ENCODE measurements at regions not wholly inside any gene's neighbourhood (a gene's known extent, or its start where the extent isn't known, plus 50 kb on each side); places are given as distances from the start of the nearest gene placed in this dataset.

- Histone ChIP-seq H4K8ac (replicated peaks; ENCODE audit: insufficient read length, low read depth, low read length) (no peak overlapping the region), H3K27me3 (ENCODE audit: insufficient read depth, low read length) (no peaks in the 10 kb centered on the region), H3K4ac (ENCODE audit: low read depth, low read length) (no peak overlapping the region), H2BK12ac (ENCODE audit: insufficient read length, low read depth, low read length) (no peak overlapping the region), H2AK5ac (ENCODE audit: insufficient read length, low read length) (no peak overlapping the region), H3K14ac (ENCODE audit: insufficient read depth, low read length) (no peak overlapping the region), H3K79me1 (ENCODE audit: insufficient read depth, low read depth, low read length, poor library complexity, severe bottlenecking) (no peaks in the 10 kb centered on the region), H3K27ac (ENCODE audit: insufficient read length, low read depth, low read length) (no peak overlapping the region), H3T11ph (ENCODE audit: low read length) (no peak overlapping the region), H3K56ac (ENCODE audit: insufficient read length, low read depth, low read length) (no peak overlapping the region), H3K23me2 (ENCODE audit: insufficient read length, low read depth, low read length, poor library complexity, severe bottlenecking) (no peaks in the 10 kb centered on the region), H3K23ac (ENCODE audit: insufficient read length, low read depth, low read length) (no peak overlapping the region), H2BK5ac (ENCODE audit: insufficient read length, low read length) (no peak overlapping the region), H2BK15ac (ENCODE audit: low read depth, low read length) (no peak overlapping the region), H3K9ac (ENCODE audit: extremely low read depth, insufficient read length, low read length) (no peak overlapping the region), H2BK120ac (ENCODE audit: low read depth, low read length, poor library complexity, severe bottlenecking) (no peak overlapping the region), H3K18ac (ENCODE audit: insufficient read length, low read depth, low read length) (no peak overlapping the region), H4K5ac (ENCODE audit: insufficient read length, low read depth, low read length) (no peak overlapping the region), H2BK20ac (ENCODE audit: low read depth, low read length, poor library complexity, severe bottlenecking) (no peak overlapping the region), H3K4me1 (ENCODE audit: insufficient read depth, low read length) (peaks cover 8% of the 10 kb centered on the region; the same call in 1 of the 2 replicates), H3K79me2 (ENCODE audit: insufficient read depth, low read length) (no peaks in the 10 kb centered on the region), H2AFZ (ENCODE audit: low read length) (no peak overlapping the region), H3K4me2 (ENCODE audit: insufficient read depth, insufficient read length, low read length) (no peak overlapping the region), H3K9me3 (ENCODE audit: control insufficient read depth, low read depth, low read length) (no peaks in the 10 kb centered on the region), H4K91ac (ENCODE audit: insufficient read length, low read depth, low read length) (no peak overlapping the region), H4K20me1 (ENCODE audit: control insufficient read depth, insufficient read depth, insufficient read length) (no peaks in the 10 kb centered on the region)
- no peak overlapping the region for H3K4me3 Mint-ChIP-seq
- WGBS (ENCODE audit: extremely low coverage, insufficient read length, low lambda C conversion rate), result no CpG with 5 or more reads among the region's 2 CpGs
- H3K27ac Mint-ChIP-seq, result peak overlapping the region; percentile 6 to 76 (median 48); a peak in 4 of 7 replicates
- peaks cover 5 to 6% of the 10 kb centered on the region in 2 experiments for H3K9me3 Mint-ChIP-seq
- TF ChIP-seq, protein P1, sequence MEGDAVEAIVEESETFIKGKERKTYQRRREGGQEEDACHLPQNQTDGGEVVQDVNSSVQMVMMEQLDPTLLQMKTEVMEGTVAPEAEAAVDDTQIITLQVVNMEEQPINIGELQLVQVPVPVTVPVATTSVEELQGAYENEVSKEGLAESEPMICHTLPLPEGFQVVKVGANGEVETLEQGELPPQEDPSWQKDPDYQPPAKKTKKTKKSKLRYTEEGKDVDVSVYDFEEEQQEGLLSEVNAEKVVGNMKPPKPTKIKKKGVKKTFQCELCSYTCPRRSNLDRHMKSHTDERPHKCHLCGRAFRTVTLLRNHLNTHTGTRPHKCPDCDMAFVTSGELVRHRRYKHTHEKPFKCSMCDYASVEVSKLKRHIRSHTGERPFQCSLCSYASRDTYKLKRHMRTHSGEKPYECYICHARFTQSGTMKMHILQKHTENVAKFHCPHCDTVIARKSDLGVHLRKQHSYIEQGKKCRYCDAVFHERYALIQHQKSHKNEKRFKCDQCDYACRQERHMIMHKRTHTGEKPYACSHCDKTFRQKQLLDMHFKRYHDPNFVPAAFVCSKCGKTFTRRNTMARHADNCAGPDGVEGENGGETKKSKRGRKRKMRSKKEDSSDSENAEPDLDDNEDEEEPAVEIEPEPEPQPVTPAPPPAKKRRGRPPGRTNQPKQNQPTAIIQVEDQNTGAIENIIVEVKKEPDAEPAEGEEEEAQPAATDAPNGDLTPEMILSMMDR (conservative IDR thresholded peaks at IDR 0.05), result no peak
- H3K27me3 Mint-ChIP-seq (ENCODE audit: low read depth), result no peaks in the 10 kb centered on the region
- DNase-seq, result peak; percentile 55
- peaks cover 34 to 44% of the 10 kb centered on the region in 2 experiments for H3K4me1 Mint-ChIP-seq
- peaks cover 6 to 7% (median 6%) of the 10 kb centered on the region in 3 experiments for H3K36me3 Mint-ChIP-seq (ENCODE audit: insufficient read depth in 1 of 3, low read depth in 3 of 3)
Measured at GRCh38 chr3:40920041-40920440, 279.3 kb upstream of the CTNNB1 start.

All from H9 (cell line).